ENCODE measurements at regions not wholly inside any gene's neighbourhood (a gene's known extent, or its start where the extent isn't known, plus 50 kb on each side); places are given as distances from the start of the nearest gene placed in this dataset.

- in situ Hi-C loops (cut with HindIII; ENCODE audit: low sequenced_read_pairs), result loop anchor here (25.0 kb wide), 1 partner anchor 626 kb away; no protein-coding TSS in a partner anchor
- peak; percentile 71 for TF ChIP-seq CTCF (IDR thresholded peaks at IDR 0.05; ENCODE audit: low read depth, low read length, missing control alignments)
- H3K4me3 ChIP-seq (ENCODE audit: low read depth, low read length), result no peak overlapping the region
- peak; percentile 19 for DNase-seq (ENCODE audit: low read depth)
These were observed 482.6 kb downstream of the NPIPA7 start for GRCh38 chr16:16861546-16861945.

- H3K4me3 ChIP-seq (ENCODE audit: low read depth, low read length), result no peak overlapping the region
- no peak for DNase-seq (ENCODE audit: low read depth)
- no peak for TF ChIP-seq CTCF (IDR thresholded peaks at IDR 0.05; ENCODE audit: low read depth, low read length, missing control alignments)
- in situ Hi-C loops (cut with HindIII; ENCODE audit: low sequenced_read_pairs), result loop anchor here (25.0 kb wide), 1 partner anchor 624 kb away; no protein-coding TSS in a partner anchor
These were observed 484.7 kb downstream of the NPIPA7 start for GRCh38 chr16:16863672-16864071.

- DNase-seq (ENCODE audit: low read depth), result no peak
- H3K4me3 ChIP-seq (ENCODE audit: low read depth, low read length), result no peak overlapping the region
- TF ChIP-seq CTCF (IDR thresholded peaks at IDR 0.05; ENCODE audit: low read depth, low read length, missing control alignments), result no peak
- in situ Hi-C loops (cut with HindIII; ENCODE audit: low sequenced_read_pairs), result loop anchor here (25.0 kb wide), 1 partner anchor 623 kb away; no protein-coding TSS in a partner anchor
These were observed 485.6 kb downstream of the NPIPA7 start for GRCh38 chr16:16864536-16864935.

GRCh38 chr16:16865374-16865773, 486.4 kb downstream of the NPIPA7 start:
- in situ Hi-C loops (cut with HindIII; ENCODE audit: low sequenced_read_pairs), result loop anchor here (25.0 kb wide), 1 partner anchor 622 kb away; no protein-coding TSS in a partner anchor
- no peak overlapping the region for H3K4me3 ChIP-seq (ENCODE audit: low read depth, low read length)
- DNase-seq (ENCODE audit: low read depth), result no peak
- no peak for TF ChIP-seq CTCF (IDR thresholded peaks at IDR 0.05; ENCODE audit: low read depth, low read length, missing control alignments)

- no peak for DNase-seq (ENCODE audit: low read depth)
- TF ChIP-seq CTCF (IDR thresholded peaks at IDR 0.05; ENCODE audit: low read depth, low read length, missing control alignments), result no peak
- in situ Hi-C loops (cut with HindIII; ENCODE audit: low sequenced_read_pairs), result loop anchor here (25.0 kb wide), 1 partner anchor 619 kb away; no protein-coding TSS in a partner anchor
These were observed 489.0 kb downstream of the NPIPA7 start for GRCh38 chr16:16867973-16868372.

GRCh38 chr16:16868727-16869126, 489.8 kb downstream of the NPIPA7 start:
- no peak for TF ChIP-seq CTCF (IDR thresholded peaks at IDR 0.05; ENCODE audit: low read depth, low read length, missing control alignments)
- in situ Hi-C loops (cut with HindIII; ENCODE audit: low sequenced_read_pairs), result loop anchor here (25.0 kb wide), 1 partner anchor 619 kb away; no protein-coding TSS in a partner anchor
- DNase-seq (ENCODE audit: low read depth), result no peak
- no peak overlapping the region for H3K4me3 ChIP-seq (ENCODE audit: low read depth, low read length)

More at GRCh38 chr16:16867973-16868372, 489.0 kb downstream of the NPIPA7 start:
- no peak overlapping the region for H3K4me3 ChIP-seq (ENCODE audit: low read depth, low read length)
